RKO (cell line): ENCODE measurements at regions not wholly inside any gene's neighbourhood (a gene's known extent, or its start where the extent isn't known, plus 50 kb on each side); places are given as distances from the start of the nearest gene placed in this dataset.
"Not testable (repeated sequence)": the region's sequence is repeated elsewhere in the genome, so short reads cannot be mapped to it uniquely, and the experiment has no call there.

Experiments used
- DNase-seq: peaks from one replicate; pipeline ENCODE4 v3.0.0-alpha.2; 2016; ENCODE audit warnings: low spot score

DNA sequence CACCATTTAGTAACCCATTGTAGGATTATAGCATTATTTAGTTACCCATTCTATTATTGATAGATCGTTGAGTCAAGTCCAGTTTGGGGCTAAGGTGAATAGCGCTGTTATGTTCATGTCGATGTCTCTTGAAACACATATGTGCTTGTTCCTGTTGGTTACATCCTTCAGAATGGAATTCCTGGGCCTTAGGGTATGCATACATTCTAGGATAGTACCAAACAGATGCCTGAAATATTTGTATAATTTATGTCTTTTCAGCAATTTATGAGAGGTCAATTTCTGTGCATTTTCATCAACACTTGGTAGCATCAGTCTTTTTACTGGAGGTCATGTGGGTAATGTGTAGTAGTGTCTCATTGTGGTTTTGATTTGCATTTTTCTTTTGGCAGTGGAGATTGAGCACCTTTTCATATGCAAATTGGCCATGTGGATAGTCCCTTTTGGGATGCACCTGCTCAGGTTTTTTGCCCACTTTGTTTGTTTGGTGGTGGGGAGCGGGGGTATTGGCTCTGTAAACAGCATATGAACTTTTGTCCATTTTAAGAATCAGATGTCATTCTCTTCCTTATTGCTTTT lies 104.2 kb downstream of the CDRT15L2 start:
- not testable (repeated sequence) for DNase-seq

DNA sequence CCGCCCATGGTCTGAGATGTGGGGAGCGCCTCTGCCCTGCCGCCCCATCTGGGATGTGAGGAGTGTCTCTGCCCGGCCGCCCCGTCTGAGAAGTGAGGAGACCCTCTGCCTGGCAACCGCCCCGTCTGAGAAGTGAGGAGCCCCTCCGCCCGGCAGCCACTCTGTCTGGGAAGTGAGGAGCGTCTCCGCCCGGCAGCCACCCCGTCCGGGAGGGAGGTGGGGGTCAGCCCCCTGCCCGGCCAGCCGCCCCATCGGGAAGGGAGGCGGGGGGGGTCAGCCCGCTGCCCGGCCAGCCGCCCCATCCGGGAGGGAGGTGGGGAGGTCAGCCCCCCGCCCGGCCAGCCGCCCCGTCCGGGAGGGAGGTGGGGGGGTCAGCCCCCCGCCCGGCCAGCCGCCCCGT lies 105.5 kb downstream of the CDRT15L2 start:
- not testable (repeated sequence) for DNase-seq

- not testable (repeated sequence) for DNase-seq
Measured at GRCh38 chr17:20687584-20687983, 108.1 kb downstream of the CDRT15L2 start.

- not testable (repeated sequence) for DNase-seq
Measured at GRCh38 chr17:20689170-20689749, 109.7 kb downstream of the CDRT15L2 start.

DNA sequence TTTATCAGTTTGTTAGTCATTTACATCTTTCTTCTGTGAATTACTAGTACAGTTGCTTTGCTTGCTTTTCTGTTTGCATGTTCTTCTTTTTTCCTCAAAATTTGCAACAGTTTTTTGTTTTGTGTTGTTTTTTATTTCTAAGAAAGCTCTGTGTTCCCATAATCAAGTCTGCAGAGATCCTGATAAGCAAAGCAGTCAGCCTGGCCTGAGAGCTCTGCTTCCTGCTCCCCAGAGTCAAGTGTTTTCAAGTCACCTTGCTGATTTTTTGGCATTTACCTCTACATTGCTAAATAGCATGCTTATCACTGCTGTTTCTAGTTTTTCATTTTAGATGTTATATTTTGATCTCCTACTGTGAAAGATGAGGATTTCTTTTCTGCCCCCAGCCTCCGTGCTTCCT lies 113.2 kb downstream of the CDRT15L2 start:
- not testable (repeated sequence) for DNase-seq

- not testable (repeated sequence) for DNase-seq
Measured at GRCh38 chr17:20695871-20696270, 116.3 kb downstream of the CDRT15L2 start.

GRCh38 chr17:20698463-20699206 lies 119.1 kb downstream of the CDRT15L2 start:
- not testable (repeated sequence) for DNase-seq

DNA sequence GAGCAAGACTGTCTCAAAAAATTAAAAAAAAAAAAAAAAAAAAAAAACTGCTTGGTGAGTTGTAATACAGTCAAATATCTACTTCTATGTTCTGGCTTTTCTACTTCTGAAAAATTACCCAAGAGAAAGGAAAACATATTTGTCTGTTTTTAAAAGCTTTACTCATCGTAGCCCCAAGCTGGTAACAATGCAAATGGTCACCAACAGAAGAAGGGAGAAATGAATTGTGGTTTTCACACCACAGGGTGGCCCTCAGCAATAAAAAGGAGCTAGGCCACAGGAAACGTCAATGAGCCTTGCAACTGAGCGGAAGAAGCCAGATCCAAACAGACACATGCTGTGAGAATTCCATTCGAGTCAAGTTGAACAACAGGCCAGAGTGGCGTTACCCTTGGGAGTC lies 121.0 kb downstream of the CDRT15L2 start:
- not testable (repeated sequence) for DNase-seq

GRCh38 chr17:20701366-20701765 lies 121.8 kb downstream of the CDRT15L2 start:
- not testable (repeated sequence) for DNase-seq

DNA sequence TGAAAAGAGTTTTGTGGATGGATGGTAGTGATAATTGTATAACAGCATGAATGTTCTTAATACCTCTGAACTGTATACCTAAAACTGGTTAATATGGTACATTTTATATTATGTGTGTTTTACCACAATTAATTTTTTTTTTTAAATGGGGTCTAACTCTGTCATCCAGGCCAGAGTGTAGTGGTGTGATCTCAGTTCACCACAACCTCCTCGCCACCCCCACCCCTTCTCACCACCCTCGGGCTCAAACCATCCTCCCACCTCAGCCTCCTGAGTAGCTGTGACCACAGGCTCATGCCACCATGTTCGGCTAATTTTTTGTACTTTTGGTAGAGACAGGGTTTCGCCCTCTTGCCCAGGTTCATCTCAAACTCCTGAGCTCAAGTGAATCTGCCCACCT lies 123.2 kb downstream of the CDRT15L2 start:
- no peak for DNase-seq

- no peak for DNase-seq
Measured at GRCh38 chr17:20703781-20704180, 124.3 kb downstream of the CDRT15L2 start.

DNA sequence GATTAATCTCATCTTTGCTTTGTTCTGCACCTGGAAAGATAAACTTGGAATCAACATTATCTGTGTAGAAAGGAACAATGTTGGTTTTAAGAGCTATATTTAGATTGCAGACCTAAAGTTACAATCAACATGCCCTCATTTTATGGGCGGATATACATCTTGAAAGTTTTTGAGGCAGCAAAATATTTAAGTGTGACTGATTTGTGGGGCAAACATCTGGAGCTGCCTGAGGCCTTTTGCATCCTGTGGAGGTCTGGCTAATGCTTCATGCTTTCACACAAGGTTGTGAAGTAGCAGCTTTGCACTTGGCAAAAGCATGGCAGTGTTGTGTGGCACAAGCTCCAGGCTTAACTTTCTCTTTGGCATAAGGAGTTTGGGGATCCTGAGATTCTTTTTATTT lies 125.7 kb downstream of the CDRT15L2 start:
- not testable (repeated sequence) for DNase-seq

GRCh38 chr17:20706751-20707373 lies 127.3 kb downstream of the CDRT15L2 start:
- DNase-seq, result no peak

DNA sequence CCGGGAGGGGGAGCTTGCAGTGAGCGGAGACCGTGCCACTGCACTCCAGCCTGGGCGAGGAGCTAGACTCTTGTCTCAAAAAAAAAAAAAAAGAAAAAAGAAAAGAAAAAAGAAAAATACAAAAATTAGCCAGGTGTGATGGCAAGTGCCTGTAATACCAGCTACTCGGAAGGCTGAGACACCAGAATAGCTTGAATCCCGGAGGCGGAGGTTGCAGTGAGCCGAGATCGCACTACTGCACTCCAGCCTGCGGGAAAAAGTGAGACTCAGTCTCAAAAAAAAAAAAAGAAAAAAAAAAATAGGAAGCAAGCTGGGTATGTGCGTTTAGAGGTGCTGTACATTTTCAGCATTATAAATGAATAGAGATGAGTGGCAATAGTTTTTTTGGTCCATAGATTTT lies 129.3 kb downstream of the CDRT15L2 start:
- DNase-seq, result not testable (repeated sequence)

- not testable (repeated sequence) for DNase-seq
Measured at GRCh38 chr17:20716481-20716880, 137.0 kb downstream of the CDRT15L2 start.

DNA sequence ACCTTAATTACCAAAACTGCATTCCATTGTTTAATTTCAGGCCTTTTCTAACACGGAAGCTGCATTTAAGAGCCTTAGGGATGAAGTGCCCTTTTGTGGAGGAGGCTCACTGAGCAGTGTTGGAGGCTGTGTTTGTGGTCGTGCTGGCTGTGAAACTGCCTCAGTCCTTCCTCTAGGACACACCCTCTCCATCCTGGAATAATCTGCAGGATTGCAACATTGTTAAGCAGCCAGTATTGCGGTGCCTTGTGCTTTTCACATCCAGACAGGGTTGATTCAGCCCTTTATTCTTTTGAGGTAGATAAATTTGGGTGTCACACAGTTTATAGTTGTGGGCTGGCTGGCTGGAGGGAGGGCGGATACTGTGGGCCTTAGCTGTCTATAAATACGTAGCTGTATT lies 141.6 kb downstream of the CDRT15L2 start:
- no peak for DNase-seq

- not testable (repeated sequence) for DNase-seq
Measured at GRCh38 chr17:20724391-20724790, 144.9 kb downstream of the CDRT15L2 start.

DNA sequence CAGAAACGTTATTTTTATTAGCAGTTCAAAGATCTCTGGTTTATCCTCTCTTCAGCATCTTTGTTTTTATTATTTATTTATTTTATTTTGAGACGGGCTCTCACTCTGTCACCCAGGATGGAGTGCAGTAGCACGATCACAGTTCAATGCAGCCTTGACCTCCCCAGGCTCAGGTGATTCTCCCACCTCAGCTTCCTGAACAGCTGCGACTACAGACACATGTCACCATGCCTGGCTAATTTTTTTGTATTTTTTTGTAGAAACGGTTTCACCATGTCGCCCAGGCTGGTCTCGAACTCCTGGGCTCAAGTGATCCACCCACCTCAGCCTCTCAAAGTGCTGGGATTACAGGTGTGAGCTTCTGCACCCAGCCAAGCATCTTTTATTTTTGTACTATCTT lies 147.7 kb downstream of the CDRT15L2 start:
- not testable (repeated sequence) for DNase-seq

DNA sequence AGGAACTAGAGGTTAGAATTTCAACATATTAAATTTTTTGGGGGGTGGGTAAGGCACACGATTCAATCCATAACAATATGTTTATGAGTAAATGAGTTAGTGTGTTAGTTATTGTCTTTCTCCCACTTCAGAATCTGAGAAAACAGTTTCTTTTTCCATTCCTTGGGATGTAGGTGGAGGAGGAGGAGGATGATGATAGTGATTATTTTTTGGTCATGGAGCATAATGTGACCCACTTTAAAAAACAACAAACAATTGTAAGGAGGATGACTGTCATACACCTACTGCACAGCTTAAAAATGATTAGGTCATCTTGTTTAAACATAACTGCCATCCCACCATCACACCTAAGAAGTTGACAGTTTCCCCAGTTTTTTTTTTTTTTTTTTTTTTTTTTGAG lies 148.7 kb downstream of the CDRT15L2 start:
- DNase-seq, result no peak

DNA sequence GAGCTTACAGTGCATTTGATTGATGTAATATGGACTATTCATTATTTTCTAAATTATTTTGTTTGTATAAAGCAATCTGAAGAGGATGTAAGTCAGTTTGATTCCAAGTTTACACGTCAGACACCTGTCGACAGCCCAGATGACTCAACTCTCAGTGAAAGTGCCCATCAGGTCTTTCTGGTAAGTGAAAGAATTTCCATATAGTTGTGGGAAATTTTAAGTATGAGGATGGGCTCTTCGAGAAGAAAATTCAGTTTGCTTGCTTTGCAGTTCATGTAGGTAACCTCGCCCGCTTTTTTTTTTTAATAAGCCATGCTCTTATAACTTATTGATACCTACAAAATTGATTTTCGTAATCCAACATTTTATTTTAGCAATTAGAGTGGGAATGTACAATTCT lies 151.6 kb downstream of the CDRT15L2 start:
- DNase-seq, result not testable (repeated sequence)

- no peak for DNase-seq
Measured at GRCh38 chr17:20733923-20734322, 154.4 kb downstream of the CDRT15L2 start.

DNA sequence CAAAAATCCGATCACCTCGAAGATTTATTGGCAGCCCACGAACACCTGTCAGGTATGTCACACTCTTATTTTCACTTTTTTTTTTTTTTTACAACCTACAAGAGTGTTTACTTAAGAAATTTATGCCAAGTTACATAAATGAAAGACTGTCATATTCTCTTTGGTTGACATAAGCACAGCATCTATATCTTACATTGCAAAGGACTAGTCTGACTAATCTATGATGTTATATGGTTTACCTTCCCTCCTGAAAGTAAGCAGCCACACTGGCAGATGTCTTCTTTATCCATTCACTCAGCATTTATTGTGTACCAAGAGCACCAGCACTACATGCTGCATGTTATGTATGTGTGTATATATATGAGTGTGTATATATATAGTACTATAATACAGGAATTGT lies 156.3 kb downstream of the CDRT15L2 start:
- no peak for DNase-seq

DNA sequence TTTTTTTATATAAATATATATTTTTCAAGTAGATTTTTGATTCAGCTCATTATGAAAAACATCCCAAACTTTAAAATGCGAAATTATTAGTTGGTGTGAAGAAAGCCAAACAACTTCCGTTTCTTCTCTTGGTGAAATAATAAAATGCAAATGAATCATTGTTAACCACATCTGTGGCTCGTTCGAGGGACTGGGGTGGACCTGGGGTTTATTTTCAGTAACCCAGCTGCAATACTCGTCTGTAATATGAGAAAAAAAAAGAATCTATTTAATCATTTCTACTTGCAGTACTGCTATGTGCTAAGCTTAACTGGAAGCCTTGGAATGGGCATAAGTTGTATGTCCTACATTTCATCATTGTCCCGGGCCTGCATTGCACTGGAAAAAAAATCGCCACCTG lies 158.1 kb downstream of the CDRT15L2 start:
- DNase-seq, result not testable (repeated sequence)
